GM10248 (cell line): ENCODE measurements at regions not wholly inside any gene's neighbourhood (a gene's known extent, or its start where the extent isn't known, plus 50 kb on each side); places are given as distances from the start of the nearest gene placed in this dataset.
"Not testable (repeated sequence)": the region's sequence is repeated elsewhere in the genome, so short reads cannot be mapped to it uniquely, and the experiment has no call there.

Experiments used
- CTCF ChIA-PET: fragments of 300-600 bp; sonication (Branson Sonifier 250); formaldehyde crosslinking; extraction: SDS; loops from one replicate; lab custom pipeline; 2021; ENCODE audit warnings: antibody characterized with exemption; lab: Yijun Ruan, JAX
- POLR2A ChIA-PET: fragments of 350-650 bp; sonication (Branson Sonifier 250); formaldehyde crosslinking; extraction: SDS; loops from one replicate; lab custom pipeline; 2020; ENCODE audit warnings: antibody characterized with exemption; lab: Yijun Ruan, JAX
- DNase-seq: peaks from one replicate; pipeline ENCODE4 v3.0.0; 2012; ENCODE audit errors: extremely low spot score
- TF ChIP-seq, protein P1 (sequence below): IDR thresholded peaks from 2 replicates; pipeline ENCODE4 v1.5.1; 2012; ENCODE audit warnings: mild to moderate bottlenecking, low read depth; ENCODE audit errors: extremely low read depth, missing control alignments, control extremely low read depth

DNA sequence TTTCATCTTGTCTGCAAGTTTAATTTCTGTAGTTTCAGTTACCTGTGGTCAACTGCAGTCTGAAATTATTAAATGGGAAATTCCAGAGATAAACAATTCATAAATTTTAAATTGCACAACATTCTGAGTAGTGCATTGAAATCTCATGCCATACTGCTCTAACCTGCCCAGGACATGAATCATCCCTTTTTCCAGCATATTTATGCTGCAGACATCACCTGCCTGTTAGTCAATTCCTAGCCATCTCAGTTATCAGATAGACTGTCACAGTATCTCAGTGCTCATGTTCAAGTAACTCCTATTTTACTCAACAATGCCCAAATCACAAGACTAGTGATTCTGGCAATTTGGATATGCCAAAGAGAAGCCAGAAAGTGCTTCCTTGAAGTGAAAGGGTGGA lies 223.0 kb upstream of the GRIA1 start:
- POLR2A ChIA-PET = no interaction called here
- TF ChIP-seq, protein P1, sequence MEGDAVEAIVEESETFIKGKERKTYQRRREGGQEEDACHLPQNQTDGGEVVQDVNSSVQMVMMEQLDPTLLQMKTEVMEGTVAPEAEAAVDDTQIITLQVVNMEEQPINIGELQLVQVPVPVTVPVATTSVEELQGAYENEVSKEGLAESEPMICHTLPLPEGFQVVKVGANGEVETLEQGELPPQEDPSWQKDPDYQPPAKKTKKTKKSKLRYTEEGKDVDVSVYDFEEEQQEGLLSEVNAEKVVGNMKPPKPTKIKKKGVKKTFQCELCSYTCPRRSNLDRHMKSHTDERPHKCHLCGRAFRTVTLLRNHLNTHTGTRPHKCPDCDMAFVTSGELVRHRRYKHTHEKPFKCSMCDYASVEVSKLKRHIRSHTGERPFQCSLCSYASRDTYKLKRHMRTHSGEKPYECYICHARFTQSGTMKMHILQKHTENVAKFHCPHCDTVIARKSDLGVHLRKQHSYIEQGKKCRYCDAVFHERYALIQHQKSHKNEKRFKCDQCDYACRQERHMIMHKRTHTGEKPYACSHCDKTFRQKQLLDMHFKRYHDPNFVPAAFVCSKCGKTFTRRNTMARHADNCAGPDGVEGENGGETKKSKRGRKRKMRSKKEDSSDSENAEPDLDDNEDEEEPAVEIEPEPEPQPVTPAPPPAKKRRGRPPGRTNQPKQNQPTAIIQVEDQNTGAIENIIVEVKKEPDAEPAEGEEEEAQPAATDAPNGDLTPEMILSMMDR = no peak
- no peak for DNase-seq
- CTCF ChIA-PET = interaction anchor here (2.1 kb wide), 1 partner anchor 13 kb away, joined by 6 read pairs; no protein-coding TSS in a partner anchor

DNA sequence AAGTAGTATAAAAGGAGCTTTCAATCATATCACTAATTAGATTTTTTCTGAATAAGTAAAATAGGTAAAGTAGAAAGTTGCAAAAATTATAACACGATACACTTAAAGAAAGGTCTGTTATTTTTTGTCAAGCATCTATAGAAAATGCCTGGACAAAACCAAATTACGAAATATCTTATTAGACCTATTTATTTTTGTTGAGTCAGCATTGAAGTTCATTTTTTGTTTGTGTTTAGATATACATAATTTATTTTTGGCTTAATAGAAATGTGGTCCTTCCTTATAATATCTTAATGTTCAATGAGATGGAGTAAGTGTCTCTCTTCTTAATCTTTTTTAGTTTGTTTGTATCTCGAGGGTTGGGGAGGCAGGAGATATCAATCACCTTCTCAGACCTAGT lies 214.8 kb upstream of the GRIA1 start:
- ChIA-PET CTCF (no interaction called here), POLR2A (no interaction called here)
- no peak for DNase-seq
- TF ChIP-seq, protein P1 = no peak

DNA sequence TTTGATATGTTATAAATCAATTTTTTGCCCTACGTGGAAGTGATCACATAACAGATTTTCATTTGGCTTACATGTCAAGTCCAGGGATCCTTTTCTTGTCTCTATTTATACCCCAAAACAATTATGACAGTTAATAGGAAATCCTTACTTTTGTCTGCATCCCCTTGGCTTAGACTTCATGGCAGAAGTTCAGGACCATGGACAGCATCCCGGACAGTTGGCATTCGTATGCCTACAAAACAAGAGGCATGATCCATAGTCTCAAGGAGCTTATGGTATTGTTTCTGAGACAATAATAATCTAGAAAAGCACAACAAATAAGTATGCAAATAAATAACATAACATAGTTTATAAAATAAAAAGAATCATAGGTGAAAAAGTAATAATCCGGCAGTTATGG lies 214.3 kb upstream of the GRIA1 start:
- CTCF ChIA-PET = no interaction called here
- POLR2A ChIA-PET = no interaction called here
- peak; percentile 8 for DNase-seq
- TF ChIP-seq, protein P1 = no peak

DNA sequence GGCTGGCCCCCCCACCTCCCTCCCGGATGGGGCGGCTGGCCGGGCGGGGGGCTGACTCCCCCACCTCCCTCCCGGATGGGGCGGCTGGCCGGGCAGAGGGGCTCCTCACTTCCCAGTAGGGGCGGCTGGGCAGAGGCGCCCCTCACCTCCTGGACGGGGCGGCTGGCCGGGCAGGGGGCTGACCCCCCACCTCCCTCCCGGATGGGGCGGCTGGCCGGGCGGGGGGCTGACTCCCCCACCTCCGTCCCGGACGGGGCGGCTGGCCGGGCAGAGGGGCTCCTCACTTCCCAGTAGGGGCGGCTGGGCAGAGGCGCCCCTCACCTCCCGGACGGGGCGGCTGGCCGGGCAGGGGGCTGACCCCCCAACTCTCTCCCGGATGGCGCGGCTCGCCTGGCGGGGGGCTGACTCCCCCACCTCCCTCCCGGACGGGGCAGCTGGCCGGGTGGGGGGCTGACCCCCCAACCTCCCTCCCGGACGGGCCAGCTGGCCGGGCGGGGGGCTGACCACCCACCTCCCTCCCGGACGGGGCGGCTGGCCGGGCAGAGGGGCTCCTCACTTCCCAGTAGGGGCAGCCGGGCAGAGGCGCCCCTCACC lies 194.1 kb upstream of the GRIA1 start:
- POLR2A ChIA-PET, CTCF ChIA-PET: not testable (repeated sequence)

DNA sequence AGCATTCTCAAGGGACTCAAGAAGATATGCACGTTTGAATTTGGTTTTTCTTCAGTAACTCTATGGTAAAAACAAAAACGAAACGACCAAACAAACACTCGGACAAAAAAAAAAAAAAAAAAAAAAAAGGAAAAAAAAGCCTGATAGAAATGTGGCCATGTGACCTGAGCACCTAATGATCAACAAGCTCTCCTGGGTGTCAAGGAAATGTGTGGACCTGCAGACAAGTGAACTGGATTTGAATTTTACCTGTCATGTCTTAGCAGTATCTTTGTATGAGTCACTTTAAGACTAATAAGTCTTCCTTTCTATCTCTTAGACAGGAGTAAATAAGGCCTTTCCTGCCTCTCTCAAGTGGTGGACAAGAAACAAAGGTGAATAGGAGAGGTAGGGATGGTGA lies 190.6 kb upstream of the GRIA1 start:
- ChIA-PET CTCF (no interaction called here), POLR2A (no interaction called here)
- DNase-seq = no peak
- TF ChIP-seq, protein P1 = no peak

More for the DNA sequence above, 194.1 kb upstream of the GRIA1 start:
- DNase-seq = not testable (repeated sequence)

DNA sequence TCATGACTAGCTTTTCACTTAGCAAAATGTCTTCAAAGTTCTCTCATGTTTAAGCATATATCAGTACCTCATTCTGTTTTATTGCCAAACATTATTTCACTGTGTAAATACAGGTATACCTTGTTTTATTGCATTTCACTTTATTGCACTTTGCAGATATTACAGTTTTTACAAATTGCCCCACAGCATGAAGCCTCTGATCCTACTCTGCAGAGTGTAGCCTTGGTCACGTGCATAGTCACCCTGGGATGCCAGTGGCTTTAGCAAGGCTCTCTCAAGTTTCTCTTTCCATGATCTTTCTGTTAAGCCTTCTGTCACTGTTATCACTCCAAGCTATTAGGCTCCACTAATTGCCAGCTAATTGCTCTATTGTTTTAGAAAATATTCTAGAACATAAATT lies 182.2 kb upstream of the GRIA1 start:
- ChIA-PET CTCF (no interaction called here), POLR2A (no interaction called here)
- TF ChIP-seq, protein P1 = no peak
- no peak for DNase-seq

DNA sequence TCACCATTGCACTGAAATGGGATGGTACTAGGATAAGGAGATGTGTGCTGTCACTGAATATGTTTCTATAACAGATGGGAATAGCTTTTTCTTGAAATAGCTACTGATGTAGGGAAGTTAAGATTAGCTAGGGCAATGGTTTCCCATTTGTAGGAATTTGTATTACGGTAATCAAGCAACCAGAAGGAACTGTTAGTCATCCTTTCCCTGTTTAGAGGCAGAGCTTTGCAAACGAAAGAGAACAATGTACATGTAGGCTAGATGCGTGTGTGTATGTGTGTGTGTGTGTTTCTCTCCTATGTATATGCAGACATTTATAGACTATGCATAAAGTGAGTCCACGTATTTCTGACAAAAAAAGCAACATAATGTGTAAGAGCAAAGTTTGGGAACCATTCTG lies 171.9 kb upstream of the GRIA1 start:
- ChIA-PET POLR2A (no interaction called here), CTCF (no interaction called here)
- no peak for DNase-seq
- TF ChIP-seq, protein P1 = no peak
